Hematopoietic multipotent progenitor cell treated with erythropoietin and hydrocortisone succinate and interleukin-3 and kit ligand, for 8 days (in vitro differentiated cells): ENCODE measurements at regions not wholly inside any gene's neighbourhood (a gene's known extent, or its start where the extent isn't known, plus 50 kb on each side); places are given as distances from the start of the nearest gene placed in this dataset.
A peak's percentile ranks its signal among the peaks of the same experiment; 100 is the strongest.
"Not testable (repeated sequence)": the region's sequence is repeated elsewhere in the genome, so short reads cannot be mapped to it uniquely, and the experiment has no call there.

Experiments used
- DNase-seq: peaks from one replicate; pipeline ENCODE4 v3.0.0-alpha.2; 2015

DNA sequence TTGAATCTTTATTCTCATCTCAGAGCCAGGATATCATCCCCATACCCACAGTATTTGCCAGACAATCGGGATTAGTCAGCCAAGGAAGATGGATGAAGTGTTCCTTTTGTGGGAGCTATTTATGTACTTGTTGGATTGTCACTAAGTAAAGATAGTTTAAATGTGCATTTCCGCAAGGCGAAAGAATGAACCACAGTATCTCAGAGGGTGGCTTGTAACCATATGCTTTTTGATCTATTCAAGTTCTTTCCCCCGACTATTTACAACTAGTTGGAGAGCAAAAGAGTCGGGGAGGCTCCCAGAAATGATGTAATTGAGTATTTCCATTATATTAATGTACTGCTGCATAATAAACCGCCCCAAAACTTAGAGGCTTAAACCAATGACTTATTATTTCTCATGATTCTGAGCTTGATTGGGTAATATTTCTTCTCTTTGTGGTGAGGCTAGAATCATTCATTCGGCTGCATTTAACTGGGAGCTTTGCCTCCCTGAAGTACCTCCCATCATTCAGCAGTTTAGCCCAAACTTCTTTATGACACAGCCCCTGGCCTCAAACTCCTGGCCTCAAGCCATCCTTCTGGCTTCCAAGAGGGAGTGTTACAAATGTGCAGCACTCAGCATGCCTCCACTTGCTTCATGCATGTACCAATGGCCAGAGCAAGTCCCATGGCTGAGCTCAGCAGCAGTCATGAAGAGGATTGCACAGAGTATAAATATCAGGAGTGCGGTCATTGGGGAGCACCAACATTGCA lies 423.7 kb downstream of the METTL4 start:
- DNase-seq, result no peak

DNA sequence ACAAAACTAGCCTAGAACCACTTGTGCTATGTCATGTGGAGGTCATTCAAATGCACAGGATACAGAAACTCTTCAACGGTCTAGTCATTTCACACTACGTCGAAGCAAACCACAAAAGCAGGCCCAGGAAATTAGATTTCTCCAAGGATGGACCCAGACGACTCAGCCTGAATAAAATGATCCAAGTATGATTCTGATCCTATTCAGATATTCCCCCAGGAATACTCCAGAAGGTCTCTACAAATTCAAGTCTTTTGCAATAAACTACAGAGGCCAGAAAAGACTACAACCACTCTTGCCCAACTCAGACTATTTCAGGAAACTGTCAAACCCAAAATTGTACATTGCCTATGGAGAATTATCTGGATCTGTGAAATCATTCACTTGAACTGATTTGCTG lies 422.5 kb downstream of the METTL4 start:
- DNase-seq, result no peak

DNA sequence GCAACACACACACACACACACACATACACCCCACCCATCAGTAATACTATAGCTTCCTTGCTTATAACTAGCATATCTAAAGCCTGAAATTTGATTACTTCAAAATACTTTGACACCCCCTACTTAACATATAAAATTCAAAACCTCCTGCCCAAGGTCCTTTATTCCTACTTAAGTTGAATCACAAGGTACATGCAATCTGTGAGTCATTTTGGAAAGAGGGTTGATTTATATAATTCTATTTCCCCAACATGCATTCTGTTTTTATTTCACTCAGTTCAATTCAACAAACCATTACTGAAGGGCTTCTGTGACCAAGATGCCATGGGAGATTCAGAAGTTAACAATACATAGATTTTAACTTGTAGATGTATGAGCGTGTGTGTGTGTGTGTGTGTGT lies 420.7 kb downstream of the METTL4 start:
- no peak for DNase-seq

DNA sequence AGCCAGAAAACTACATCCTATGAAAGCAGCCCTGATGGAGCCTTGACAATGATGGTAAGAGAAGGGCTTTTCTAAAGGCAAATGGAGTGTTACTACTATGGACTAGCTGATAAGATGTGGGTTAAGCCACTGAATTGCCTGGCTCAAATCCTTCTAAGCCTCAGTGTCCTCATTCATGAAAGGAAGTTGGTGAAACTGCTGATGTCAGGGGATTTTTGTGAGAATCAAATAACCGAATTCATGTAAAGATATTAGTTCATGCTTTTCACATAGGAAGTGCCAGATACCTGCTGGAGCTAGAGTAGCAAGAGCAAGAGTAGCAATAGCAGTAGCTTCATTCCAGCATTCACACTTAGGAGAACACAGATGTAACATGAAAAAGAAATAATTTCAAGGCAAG lies 417.0 kb downstream of the METTL4 start:
- DNase-seq, result no peak

DNA sequence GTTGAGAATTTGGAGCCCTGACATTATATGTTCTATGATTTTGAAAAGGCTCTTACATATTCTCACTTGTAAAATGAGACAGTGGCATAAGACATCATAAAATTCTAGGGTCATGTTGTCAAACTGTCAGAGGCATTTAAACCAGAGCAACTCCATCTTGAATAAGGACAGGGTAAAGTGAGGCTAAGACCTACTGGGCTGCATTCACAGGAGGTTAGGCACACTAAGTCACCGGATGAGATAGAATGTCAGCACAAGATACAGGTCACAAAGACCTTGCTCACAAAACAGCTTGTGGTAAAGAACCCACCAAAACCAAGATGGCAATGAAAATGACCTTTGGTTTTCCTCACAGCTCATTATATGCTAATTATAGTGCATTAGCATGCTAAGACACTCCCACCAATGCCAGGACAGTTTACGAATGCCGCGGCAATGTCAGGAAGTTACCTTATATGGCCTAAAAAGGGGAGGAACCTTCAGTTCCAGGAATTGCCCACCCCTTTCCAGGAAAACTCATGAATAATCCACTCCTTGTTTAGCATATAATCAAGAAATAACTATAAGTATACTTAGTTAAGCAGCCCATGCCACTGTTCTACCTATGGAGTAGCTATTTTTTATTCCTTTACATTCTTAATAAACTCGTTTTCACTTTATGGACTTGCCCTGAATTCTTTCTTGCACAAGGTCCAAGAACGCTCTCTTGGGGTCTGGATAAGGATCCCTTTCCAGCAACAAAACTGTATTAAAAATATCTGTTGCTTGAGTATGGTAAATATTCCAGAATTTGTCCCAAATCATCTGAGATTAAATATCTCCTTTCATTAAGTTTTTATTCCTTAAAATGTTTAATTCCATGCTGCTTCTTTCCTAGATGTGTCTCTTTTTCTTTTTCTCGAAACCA lies 406.4 kb downstream of the METTL4 start:
- DNase-seq, result no peak

DNA sequence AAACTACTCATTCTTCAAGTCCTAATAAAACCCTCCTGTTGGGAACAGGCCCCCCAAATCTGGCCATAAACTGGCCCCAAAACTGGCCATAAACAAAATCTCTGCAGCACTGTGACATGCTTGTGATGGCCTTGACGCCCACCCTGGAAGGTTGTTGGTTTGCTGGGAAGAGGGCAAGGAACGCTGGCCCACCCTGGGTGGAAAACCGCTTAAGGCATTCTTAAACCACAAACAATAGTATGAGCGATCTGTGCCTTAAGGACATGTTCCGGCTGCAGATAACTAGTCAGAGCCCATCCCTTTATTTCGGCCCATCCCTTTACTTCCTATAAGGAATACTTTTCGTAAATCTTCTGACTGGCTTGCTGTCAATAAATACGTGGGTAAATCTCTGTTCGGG lies 404.4 kb downstream of the METTL4 start:
- not testable (repeated sequence) for DNase-seq

DNA sequence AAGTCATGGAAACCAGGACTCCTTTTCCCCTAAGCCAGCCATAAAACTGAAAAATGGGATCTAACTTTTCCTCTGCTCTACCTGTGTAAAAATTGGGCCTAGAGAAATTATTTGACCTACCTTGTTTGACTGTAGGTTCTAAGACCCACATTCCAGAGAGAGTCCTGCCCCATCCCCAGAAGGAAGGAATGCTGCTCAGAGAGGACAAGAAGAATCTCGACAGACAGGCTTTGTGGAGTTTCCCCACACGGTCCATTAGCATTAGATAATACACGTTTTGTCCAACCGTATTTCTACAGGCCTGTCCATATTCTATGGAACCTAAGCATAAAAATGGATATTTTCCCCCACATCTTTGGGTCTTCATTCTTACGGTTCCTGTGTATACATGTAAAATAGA lies 403.3 kb downstream of the METTL4 start:
- no peak for DNase-seq

DNA sequence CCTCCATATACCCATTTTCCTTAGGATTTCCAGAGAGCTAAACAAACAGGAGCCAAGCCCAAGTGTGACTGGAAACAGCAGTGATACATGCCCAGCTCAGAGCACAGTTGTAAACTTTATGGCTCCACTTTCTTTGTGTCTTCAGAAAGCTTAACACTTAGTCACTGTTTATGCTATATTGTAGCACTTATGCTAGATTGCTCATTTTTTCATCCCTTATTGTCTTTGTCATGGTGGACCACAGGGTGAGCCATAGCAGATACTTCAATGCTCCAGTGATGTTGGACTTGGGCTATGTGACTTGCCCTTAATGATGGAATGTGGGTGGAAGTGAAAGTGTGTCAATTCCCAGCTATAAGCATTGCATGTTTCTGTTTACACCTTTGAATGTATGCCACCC lies 401.6 kb downstream of the METTL4 start:
- no peak for DNase-seq

DNA sequence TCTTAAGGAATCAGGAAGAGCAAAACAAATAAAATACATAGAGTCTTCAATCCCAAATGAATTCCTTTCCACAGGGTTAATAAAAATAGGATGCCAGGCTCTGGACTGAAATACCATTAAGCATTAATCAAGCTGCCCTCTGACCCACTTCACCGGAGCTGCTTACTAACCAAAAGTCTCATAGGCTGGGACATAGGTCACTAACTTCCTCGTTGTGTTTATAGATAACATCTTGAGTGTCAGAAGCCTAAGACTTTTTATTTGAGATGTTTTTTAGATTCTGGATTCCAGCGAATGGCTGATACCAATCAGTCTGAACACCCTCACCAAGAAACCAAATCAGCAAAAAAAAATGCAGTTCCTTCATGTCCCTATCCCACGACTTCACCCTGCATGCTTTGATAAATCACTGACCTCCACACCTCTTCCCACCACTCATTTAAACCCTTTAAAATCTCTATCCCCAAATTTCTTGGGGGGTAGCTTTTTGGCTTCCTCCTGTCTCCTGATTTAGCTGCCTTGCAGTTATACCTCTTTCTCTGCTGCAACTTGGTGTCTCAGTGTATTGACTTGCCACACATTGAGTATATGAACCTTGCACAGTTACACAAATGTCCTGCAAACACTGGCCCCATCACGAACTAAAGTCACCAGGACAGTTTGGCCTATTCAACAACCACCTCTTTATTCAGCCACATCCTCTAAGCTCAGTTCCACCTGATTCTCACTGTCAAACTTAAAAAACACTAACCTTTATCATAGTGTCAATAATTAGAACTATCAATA lies 399.3 kb downstream of the METTL4 start:
- DNase-seq, result no peak

DNA sequence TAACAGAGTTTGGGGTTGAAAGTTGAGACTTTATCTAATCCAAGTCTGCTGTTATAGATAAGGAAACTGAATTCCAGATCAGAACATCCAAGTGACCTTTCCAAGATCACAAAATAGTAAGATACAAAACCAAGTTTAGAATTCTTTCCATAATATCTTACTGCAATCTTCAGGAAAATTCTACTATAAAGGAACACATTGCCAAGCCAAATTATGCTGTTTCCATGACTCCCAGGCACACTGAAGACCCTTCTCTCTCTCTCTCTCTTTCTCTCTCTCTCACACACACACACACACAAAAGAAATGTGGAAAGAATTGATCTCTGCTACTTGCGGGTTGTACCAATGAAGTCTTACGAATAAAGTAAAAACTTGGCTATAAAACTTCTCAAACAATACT lies 398.4 kb downstream of the METTL4 start:
- DNase-seq, result no peak

DNA sequence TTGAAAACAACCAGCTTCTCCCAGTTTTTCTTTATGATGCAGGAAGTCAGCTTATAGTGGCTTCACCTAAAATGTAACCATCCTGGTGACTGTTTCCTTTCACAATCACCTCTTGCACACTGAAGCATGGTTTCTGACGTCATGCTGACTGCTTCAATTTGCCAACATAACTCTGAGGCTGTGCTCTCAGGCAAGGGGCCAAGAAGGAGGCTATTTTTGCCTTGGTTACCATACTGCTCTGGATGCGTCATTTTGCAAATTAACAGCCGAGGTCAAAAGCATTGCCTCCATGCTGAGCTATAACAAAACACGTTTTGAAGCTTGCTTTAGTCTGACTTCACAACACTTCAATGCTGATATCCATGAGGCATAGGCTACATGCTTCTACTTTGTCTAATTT lies 397.8 kb downstream of the METTL4 start:
- no peak for DNase-seq

DNA sequence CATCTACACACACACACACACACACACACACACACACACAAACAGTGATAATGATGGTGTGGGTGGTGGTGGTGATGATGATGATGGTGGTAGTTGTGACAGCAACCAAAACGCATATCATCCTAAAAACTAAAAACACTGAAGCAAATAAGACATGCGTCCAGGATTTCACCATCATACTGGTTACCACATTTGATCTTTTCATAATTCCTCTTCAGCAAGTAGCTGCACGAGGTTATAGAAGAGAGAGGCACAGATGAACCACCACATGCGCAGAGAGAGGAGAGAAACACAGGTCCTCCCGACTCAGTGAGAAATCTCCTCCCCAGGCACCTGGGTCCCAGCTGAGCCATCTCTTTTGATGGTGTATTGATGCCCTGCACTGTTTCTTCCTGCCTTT lies 393.3 kb downstream of the METTL4 start:
- DNase-seq, result no peak

DNA sequence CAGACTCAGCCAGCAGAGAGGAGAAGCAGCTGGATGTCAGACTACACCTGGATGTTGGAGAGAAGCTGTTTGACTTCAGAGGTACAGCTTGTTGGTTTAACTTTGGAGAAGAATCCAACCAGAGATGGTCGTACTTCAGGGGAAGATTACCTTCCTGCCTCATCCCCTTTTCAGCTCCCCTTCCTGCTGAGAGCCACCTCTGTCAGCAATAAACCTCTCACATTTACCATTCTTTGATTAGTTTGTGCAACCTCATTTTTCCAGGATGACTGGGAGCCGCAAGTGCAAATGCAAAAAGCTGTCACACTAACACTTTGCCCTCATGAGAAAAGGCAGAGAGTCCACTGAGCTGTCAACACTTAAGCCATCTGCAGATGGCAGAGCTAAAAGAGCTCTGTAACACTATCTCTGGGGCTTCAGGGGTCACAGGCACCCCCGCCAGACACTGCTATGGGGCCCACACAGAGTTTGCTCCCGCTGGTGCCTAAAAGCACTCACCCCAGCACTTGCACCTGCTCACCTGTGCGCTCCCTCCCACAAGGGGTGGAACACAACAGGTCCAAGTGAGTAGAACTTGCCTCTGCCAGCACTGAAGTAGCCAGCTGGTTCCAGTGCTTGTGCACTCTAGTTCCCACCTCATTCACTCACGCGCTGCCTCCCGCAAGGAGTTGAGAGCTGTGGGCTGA lies 391.7 kb downstream of the METTL4 start:
- DNase-seq, result no peak

DNA sequence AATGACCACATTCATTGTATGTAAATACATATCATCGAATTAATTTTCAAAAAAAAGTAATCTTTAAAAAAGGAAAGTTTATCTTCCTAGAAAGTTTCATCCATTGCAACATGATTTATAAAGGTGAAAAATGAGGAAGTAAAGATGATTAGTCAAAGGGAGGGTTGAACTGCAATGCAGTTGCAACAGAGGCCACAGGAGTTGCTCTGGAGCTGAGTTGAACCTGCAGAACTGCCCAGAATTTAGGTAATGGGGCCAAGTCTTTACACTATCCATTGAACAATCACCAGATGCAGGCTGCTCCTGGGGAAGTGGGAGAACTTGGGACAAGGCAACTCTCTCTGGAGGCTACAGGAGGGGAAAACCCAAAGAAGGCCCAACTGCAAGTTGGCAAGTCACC lies 390.7 kb downstream of the METTL4 start:
- no peak for DNase-seq

DNA sequence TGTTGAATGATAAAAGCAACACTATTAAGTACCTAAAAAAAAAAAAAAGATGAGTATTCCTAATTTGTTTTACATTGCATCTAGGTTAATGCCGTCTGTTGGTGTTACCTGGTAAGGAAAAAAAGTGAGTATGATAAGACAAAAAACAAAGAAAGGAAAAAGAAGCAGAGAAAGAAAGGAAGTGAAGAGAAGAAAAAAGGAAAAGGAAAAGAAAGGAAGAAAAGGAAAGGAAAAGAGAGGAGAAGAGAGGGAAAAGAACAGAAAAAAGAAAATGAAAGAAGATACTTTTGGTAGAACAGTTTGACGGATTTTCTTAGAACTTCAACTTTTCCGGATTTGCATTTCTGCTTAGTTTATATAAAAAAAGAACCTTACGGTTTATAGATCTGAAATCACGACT lies 387.9 kb downstream of the METTL4 start:
- no peak for DNase-seq

DNA sequence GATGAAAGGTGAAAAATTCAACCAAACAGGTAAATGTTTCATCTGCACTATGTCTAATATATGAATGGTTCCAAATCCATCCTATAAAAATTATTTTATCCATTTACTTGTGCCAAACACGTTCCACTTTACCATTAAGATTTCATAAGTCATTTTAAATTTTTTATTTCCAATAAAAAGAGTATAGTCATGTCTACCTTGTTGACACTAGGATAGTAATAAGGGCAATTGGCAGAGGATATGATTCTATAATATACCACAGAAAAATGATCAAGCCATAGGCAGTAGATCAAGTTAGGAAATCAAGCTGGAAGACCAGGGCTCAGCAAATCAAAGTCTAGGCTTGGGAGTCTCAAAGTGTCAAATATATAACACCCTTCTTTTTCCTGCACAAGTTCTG lies 384.3 kb downstream of the METTL4 start:
- DNase-seq, result no peak

DNA sequence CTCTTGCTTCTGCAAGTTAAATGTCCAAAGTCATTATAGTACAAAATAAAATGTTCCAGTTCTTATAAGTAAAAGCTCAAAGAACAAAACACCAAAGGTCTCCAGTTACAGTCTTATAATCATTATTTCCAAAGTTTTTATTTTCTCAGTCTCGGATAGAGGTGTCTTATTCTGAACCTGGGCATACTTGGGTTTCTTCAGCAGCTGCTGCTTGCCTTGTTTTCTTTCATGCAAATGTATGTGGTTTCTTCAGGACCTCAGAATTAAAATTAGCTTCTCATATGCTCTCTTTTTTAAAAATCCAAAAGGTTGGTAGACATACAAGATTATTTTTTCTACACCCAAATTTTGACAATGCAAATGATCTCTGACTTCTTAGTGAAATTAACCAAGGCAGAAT lies 383.0 kb downstream of the METTL4 start:
- DNase-seq, result no peak

DNA sequence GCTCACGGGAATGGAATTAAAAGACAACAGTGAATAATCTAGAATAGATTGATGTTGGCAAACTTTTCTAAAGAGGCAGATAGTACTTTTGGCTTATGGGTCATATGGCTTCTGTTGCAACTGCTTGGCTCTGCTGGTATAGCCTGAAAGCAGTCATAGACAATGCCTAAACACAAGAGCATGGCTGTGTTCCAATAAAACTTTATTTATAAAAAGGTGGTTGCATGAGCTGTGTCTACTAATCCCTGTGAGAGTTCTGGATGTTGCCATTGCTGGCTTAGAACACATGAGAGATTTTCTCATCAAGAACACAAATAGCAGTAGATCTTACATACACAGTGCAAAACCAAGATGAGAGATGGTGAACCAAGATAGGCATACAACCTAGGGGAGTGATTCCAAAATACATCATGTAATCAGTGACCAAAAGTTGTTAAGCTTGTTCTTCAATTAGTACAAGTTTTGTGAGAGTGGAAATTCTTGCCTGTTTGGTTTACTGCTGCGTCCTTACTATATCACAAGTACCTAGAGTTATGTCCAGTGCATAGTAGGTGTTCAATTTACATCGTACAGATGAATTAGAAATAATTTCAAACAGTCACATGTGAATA lies 380.0 kb downstream of the METTL4 start:
- DNase-seq, result no peak

DNA sequence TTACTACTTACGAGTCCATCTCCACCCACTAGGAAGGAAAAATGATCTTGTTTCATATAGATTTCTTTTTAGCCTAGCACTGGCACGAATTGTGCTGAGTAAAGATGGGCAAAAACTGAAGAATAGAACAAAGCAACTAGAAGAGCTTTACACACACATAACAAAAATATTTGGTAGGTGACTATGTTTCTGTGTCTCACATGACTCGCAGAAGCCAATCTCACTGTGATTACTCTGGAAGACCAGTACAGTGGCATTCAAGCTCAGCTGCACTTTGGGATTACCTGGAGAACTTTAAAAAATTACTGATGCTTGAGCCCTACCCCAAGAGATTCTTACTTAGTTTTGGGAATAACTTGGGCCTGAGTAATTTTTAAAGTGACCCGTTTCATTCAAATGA lies 378.7 kb downstream of the METTL4 start:
- DNase-seq, result no peak

DNA sequence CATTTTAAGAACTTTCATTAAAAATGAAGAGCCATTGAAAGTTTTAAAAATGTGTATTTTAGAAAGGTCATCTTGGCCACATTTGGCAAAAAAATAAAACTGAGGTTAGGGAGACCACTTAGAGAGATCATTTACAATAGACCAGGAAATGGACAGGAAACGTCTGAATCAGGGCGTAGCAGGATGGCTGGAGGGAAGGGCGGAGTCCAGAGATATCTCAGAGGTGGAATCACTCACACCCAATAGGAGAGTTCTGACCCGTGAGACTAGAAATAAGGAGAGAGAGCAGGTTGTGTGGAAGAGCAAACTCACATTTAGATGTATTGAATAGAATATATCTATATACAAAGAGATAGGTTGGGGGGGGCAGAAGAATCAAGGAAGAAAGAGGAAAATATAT lies 373.4 kb downstream of the METTL4 start:
- DNase-seq, result no peak

DNA sequence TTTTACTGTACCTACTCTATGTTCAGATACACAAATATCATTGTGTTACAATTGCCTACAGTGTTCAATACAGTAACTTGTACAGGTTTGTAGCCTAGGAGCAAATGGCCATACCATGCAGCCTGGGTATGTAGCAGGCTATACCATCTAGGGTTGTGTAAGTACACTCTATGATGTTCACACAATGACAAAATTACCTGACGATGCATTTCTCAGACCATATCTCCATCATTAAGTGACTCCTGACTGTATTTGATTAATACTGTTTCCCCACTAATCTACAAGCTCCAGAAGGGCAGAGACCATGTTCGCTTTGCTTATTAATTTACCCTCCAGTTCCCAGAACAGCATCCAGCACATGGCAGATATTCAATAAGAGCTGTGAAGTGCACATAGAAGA lies 372.2 kb downstream of the METTL4 start:
- peak; percentile 4 for DNase-seq

DNA sequence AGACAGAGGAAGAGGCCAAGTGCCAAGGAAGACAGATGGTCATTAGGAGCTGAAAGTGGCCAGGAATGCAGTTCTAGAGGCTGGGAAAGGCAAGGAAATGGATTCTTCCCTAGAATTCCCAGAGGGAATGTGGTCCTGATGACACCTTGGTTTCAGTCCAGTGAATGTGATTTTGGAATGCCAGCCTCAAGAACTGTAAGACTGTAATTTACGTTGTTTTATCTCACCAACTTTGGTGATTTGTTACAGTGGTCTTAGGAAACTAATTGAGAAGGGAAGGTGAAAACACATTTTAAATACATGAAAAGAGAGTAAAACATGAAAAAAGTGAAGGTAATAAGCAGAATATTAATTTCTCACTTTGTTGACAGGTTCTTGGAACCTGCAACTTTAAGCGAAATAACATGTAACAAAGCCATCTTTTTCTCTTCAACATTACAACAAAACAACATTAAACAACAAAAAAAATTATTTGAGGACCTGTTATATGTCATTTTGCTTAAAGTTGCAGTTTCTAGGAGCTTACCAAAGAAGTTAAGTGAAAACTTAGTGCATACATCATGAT lies 370.2 kb downstream of the METTL4 start:
- DNase-seq, result no peak
